Kasumi-1 (cell line): ENCODE measurements at regions not wholly inside any gene's neighbourhood (a gene's known extent, or its start where the extent isn't known, plus 50 kb on each side); places are given as distances from the start of the nearest gene placed in this dataset.

Source experiments
- DNase-seq, 2 experiments: peaks; one replicate each; lab custom pipeline; 2025; lab: John Stamatoyannopoulos, UW

DNA sequence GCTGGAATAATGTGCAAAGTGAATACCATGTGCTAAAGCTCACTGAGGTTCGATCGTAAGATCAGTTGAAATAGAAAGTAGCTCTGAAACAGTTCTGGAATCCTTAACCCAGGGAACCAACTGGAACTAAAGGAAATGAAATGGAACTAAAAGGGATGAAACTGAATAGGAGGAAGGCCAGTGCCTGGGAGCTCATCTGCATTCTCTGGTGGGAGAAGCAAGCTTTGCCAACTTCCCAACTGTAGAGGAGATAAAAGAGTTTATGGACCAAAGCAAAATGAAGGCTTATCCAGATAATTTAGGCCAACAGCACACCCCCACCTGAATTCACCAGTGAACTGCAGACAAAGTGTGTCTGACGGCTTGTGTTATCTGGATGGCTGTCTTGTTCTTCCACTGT lies 188.6 kb upstream of the HABP2 start:
- no peak for DNase-seq

DNA sequence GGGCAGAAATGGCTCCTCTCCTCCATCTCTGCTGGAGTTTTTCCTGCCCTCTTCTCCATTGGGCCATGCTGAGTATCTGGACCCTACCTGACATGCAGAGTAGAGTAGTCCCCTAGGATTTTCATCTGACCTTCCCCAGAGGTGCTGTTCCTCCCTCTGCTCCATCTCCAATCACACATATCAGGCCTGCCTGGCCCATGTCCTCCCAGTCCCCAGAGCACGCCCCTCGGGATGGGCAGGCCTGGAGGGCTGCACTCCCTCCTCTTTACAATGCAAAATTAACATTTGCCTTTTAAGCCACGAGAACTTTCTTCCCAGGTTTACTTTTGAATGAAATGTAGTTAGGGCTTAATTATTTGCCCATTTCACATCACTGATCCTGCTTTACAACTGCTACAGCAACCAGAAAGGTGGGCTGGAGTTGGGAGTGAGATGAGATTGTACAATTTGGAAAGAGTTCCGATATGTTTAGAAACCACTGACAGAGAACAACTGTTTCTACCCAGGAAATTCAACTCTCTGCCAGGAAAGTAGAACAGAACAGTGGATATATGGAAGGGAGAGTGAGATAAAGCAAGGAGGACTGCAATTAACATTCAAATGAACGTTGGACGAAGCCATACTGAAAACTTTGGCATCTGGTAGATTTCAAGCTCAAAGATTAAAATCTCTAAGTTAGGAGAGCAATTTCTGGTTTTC lies 184.0 kb upstream of the HABP2 start:
- DNase-seq, result no peak

GRCh38 chr10:113369365-113369694 lies 183.5 kb upstream of the HABP2 start:
- no peak for DNase-seq

- no peak for DNase-seq
Measured at GRCh38 chr10:113376428-113376827, 176.4 kb upstream of the HABP2 start.

GRCh38 chr10:113379091-113379490 lies 173.8 kb upstream of the HABP2 start:
- no peak for DNase-seq

DNA sequence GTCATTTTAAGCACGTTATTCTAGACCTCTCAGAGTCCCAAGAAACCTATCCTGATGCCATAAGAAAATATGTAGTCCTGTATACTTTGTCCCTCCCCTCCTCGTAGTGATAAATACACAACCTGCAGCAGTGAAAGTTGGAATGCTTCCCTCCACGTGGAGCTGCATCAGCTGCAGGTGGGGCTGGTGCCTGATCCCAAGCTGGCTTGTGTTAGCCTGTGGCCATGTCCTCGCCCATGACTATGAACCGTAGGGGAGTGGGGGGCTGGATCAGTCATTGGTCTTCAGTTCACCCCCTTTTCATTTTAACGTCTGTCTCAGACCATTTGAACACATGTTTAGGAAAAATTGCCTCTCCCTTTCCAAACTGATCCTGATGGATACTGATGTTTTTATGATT lies 171.4 kb upstream of the HABP2 start:
- DNase-seq, result no peak

- peak; percentile 86 to 90 for DNase-seq
Measured at GRCh38 chr10:113381981-113382509, 170.8 kb upstream of the HABP2 start.

DNA sequence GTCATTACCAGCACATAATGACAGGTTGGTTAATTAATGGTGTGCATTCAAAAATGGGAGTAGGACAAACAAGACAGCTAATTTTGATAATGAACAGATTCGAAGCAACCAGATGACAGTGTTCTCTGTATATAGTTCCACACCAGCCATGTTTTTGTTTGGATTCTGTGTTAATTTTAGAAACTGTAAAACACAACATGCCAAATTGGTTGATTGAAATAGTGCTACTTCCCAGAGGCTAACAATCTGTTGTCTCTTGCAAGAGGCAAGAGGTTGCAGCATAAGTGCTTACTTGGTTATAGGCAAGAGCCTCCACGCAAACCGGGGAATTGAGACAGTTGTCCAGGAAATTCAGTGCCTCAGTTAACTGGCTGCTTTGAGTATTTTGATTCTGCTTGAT lies 170.2 kb upstream of the HABP2 start:
- no peak for DNase-seq

GRCh38 chr10:113384181-113384580 lies 168.7 kb upstream of the HABP2 start:
- no peak for DNase-seq

- peak; percentile 95 to 97 for DNase-seq
Measured at GRCh38 chr10:113385021-113385999, 167.5 kb upstream of the HABP2 start.

DNA sequence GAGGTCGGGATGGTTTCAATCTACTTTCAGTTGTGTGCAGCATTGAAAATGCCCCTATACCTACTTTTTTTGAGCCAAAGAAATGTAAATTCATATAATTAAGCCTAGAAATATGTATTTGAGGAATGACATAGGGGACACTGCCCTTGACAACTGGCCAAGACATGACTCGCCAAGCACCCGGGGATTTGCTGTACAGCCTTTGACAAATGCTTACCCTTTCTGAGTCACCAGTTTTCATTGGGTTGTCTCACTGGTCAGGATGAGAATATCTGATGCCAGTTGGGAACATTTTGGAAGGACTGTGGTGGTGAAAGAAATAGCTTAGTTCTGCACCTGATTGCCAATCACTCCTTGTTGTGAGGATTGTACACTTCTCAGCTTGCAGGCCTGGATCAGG lies 166.8 kb upstream of the HABP2 start:
- DNase-seq, result no peak

DNA sequence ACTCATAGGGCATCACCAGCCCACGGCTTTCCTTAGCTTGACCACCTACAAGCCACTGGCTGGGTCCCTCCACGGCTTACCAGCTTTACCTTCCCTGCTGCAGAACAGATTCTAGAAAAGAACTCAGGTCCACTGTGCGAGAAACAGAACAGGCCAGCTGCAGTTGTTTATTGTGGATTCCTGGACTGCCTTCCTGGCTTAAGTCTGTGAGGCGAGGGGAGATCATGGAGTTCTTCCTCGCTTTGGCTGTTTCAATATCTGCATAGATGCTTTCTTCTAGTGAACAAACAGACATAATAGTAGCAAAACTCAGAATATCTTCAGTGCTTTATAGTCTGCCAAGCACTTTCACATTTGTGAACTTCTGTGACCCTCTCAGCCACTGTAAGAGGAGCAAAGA lies 162.9 kb upstream of the HABP2 start:
- no peak for DNase-seq

DNA sequence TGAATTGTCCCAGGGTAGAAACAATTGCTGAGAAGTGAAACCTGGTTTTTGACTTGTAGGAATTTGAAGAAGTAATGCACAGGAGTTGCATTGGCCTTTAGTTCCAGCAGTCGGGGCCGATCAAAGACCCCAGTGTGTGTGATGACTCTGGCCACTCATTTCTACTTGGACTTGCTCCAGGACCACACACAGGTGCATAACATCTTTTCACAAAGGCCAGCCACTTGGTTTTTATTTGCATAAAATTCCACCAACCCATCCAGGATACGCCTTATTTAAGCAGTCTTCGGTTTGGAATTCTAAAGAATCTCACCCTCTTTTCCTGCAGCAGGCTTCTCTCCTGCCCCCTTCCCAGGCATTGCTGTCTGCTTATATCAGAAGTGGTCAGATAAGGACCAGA lies 162.0 kb upstream of the HABP2 start:
- no peak for DNase-seq

DNA sequence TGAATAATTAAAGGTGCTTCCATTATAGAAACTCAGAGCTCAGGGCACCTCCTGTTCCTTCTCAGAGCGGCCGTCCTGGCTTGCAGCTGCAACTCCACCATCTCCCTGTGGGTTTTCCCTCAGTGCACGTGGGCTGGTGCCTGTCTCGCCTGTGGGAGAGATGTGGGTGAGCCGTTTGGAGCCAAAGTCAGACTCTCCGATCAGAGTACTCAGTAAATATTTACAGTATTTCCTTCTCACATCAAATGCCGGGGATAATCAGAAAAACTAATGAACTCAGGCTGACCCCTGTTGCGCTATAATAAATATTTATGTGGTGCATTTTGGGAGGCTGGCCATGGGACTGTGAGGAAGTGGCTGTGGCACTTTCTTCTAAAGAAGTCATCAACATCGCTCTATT lies 155.8 kb upstream of the HABP2 start:
- no peak for DNase-seq

DNA sequence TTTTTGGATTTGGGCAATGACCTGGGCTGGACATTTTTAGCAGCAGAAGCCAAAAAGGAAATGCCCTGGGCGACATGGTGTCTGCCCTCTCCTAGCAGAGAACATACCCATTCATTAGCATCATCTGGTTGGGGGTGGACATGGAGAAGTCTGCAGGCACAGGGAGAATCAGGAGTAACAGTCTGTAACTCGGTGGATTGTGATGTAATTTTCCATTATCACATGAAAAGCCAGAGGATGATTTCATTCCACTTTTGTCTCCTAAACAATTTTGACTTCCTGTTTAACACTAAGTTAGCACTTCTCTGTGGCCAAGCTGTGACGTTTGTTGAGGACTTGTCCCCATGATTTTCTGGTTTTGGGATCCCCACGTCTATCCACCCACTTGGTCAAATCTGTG lies 153.8 kb upstream of the HABP2 start:
- no peak for DNase-seq

DNA sequence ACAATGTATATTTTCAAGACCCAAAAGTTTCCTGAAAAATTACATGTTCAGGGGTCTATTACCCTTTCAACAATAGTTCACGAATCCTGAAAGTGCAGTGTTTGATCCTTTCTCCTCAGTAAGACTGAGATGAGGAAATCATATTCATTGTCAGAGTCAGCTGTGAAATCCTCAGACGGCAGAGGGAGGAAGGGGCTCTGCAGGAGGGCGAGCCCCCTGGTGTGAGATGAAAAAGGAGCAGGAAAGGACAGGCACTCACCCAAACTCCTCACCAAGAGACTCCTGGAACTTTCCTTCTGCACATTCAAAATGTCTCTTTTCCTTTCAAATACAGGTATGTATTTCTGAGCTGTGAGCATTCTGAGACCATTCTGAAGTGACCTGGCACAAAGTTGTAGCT lies 150.3 kb upstream of the HABP2 start:
- no peak for DNase-seq

DNA sequence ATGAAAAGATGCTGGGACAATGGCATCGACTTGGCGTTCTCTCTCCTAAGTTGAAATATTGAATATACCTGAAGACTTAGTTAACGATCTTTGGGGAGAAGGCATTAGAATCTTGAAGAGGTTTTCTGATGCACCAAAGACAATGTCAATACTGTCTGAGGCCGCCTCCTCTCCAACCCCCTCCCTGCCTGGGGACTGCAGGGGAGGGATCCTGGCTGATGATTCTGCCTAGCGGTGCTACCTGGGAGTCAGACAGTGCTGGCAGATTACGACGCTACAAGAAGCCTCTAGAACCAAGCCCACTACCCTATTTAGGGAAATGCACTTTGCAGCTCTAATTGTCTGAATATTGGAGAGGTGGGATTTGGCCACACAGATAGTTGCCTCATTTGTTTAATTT lies 145.6 kb upstream of the HABP2 start:
- DNase-seq, result no peak

- no peak for DNase-seq
Measured at GRCh38 chr10:113409175-113409574, 143.7 kb upstream of the HABP2 start.

DNA sequence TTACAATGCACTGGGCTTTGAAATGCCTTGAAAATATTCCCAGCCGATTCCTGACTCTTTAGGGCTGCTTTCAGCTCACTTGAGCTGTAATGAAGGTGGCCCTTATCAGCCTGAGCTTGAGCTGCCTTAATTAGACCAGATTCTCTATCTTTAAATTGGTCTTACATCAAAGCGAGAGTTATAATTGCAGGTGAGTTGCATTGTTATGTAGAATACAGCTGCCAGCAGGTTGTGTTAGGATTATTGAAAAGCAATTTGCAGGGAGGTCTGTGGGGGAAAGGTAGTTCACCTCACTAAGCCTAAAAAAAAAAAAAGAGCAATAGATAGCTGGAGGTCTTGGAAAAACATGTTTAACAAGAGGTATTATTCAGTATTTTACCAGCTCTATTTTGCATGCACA lies 142.2 kb upstream of the HABP2 start:
- DNase-seq, result no peak

GRCh38 chr10:113411456-113411855 lies 141.4 kb upstream of the HABP2 start:
- no peak for DNase-seq

DNA sequence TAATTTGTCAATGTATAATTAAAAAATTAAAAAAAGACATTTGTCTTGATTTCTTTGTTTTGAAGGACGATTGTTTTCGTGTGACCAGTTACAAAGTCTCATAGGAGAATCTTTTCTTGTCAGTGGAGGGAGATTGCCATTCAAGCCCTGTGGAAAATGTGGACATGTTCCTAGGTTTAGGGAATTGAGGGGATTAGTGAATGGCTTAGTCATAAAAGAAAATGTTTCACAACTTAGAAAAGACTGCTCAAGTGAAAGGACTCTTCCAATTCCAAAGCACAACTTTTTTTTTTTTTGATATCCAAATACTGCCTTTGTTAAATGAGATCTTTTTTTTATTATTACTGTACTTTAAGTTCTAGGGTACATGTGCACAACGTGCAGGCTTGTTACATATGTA lies 140.7 kb upstream of the HABP2 start:
- DNase-seq, result no peak

DNA sequence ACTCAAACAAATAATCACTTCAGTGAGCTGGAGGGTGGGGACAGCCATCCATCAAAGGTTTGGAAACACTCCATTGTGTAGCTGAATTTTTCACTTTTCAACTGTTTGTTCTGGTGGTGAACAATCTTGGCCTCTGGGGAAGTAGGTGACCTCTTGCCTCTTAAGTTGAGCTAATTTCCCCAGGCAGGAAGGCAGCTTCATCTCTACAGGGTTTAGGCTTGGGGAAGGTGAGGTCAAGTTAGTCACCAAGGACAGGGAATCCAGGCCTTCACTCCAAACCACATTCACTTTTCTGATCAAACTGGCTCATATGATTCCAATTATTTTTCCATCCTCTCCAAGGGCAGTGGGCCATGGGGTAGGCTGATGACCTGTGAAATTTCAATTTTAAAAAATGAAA lies 138.3 kb upstream of the HABP2 start:
- no peak for DNase-seq

DNA sequence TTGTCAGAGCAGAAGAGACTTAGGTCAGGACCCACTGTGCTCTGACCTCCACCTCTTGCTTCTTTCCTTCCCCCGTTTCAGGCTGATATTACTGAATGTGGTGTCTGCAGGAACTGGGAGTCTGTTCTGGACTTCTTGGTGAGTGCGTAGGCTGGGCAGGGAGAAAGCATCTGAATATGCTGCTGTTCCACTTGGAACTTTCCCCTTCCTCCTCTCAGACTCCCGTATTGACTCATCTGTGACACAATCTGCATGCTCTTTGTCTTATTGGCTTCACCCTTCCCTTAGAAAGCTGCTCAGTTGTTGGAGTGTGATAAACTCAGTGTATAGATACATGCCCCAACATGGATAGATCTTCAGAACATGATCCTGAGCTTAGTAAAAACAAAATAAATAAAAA lies 137.6 kb upstream of the HABP2 start:
- DNase-seq, result no peak
